ENCODE measurements at regions not wholly inside any gene's neighbourhood (a gene's known extent, or its start where the extent isn't known, plus 50 kb on each side); places are given as distances from the start of the nearest gene placed in this dataset.

DNA sequence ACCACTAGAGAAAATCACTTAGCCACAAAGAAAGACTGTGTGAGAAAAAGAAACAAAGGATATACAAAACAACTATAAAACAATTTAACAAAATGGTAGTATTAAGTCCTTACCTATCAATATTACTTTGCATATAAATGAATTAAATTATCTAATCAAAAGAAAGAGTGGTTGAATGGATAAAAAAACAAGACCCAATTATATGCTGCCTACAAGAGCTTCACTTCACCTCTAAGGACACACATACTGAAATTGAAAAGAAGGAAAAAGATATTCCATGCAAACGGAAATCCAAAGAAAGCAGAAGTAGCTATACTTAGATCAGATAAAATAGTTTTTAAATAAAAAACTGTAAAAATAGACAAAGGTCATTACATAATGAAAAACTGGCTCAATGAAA, 134.9 kb upstream of the CCDC196 start (continued):
- TF ChIP-seq YY1 (IDR thresholded peaks at IDR 0.05; ENCODE audit: low read depth) = no peak
- no peak for TF ChIP-seq FOXM1 (IDR thresholded peaks at IDR 0.05; ENCODE audit: low read depth)

DNA sequence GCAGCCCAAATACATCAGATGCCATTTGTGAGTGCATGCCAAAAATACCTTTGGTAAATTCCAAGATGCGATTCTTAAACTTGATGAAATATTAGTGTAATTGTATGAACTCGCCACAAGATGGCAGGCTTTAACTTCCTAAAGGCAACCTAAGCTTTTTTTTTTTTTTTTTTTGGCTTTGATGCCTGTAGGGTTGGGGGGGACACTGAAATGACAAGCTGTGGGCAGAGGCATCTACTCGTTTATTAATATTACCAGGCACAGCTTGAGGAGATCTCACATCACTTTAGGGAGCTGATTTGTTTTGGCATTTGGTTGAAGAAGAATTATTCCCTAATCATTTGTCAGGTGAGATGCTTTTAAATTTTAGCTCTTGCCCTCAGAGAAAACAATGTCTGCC, 126.7 kb upstream of the CCDC196 start:
- H3K4me3 ChIP-seq (ENCODE audit: low read depth in 2 of 2, low read length in 1 of 2) = no peak overlapping the region; a peak in 1 of 4 replicates
- WGBS (ENCODE audit: low lambda C conversion rate) = 1% methylated on average over 3 of the region's 3 CpGs
- H3K27ac ChIP-seq (ENCODE audit: low read depth in 2 of 2, low read length in 1 of 2) = no peak overlapping the region
- H4K20me1 ChIP-seq (ENCODE audit: insufficient read depth) = no peaks in the 10 kb centered on the region
- ChIA-PET POLR2A (no interaction called here), CTCF (interaction anchor here (0.6 to 4.4 kb wide), 52 partner anchors 9 to 1345 kb away, joined by 3 to 41 read pairs (median 4); no protein-coding TSS in a partner anchor)
- DNase-seq = peak; percentile 45
- no peak for TF ChIP-seq FOXM1 (IDR thresholded peaks at IDR 0.05; ENCODE audit: low read depth)
- peak; percentile 34; the same call in 1 of the 2 replicates for TF ChIP-seq RFX5 (IDR thresholded peaks at IDR 0.05; ENCODE audit: low read length)
- TF ChIP-seq NRF1 (IDR thresholded peaks at IDR 0.05; ENCODE audit: low read depth, low read length) = no peak
- TF ChIP-seq SMC3 (IDR thresholded peaks at IDR 0.05; ENCODE audit: low read depth, low read length) = peak; percentile 68
- TF ChIP-seq RAD21 (IDR thresholded peaks at IDR 0.05; ENCODE audit: low read length) = peak; percentile 89
- TF ChIP-seq, protein P1, sequence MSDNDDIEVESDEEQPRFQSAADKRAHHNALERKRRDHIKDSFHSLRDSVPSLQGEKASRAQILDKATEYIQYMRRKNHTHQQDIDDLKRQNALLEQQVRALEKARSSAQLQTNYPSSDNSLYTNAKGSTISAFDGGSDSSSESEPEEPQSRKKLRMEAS (IDR thresholded peaks at IDR 0.05; ENCODE audit: low read depth) = no peak
- no peak for TF ChIP-seq CHD2 (IDR thresholded peaks at IDR 0.05; ENCODE audit: low read length, partially characterized antibody)
- TF ChIP-seq RXRA (IDR thresholded peaks at IDR 0.05; ENCODE audit: borderline replicate concordance, low read depth) = no peak
- peak; percentile 76 for TF ChIP-seq CTCF (IDR thresholded peaks at IDR 0.05)
- no peaks in the 10 kb centered on the region for H3K9me2 ChIP-seq
- no peaks in the 10 kb centered on the region for H3F3A ChIP-seq (replicated peaks; ENCODE audit: insufficient read depth)
- no peak overlapping the region for H3K4me2 ChIP-seq
- no peaks in the 10 kb centered on the region for H3K27me3 ChIP-seq (ENCODE audit: insufficient read depth)
- peaks cover 0 to 2% of the 10 kb centered on the region in 2 experiments; a peak in 1 of 4 replicates for H3K4me1 ChIP-seq (ENCODE audit: control insufficient read depth in 1 of 2, insufficient read depth in 2 of 2, low read depth in 1 of 2, low read length in 1 of 2)
- H2AFZ ChIP-seq (ENCODE audit: low read depth) = no peak overlapping the region
- H3K36me3 ChIP-seq (replicated peaks in 1 of 2; ENCODE audit: control insufficient read depth in 1 of 2, insufficient read depth in 2 of 2, low read length in 1 of 2) = no peaks in the 10 kb centered on the region
- H3K9ac ChIP-seq = no peak overlapping the region
- H3K9me3 ChIP-seq = no peaks in the 10 kb centered on the region
- H3K79me2 ChIP-seq (ENCODE audit: insufficient read depth) = no peaks in the 10 kb centered on the region

DNA sequence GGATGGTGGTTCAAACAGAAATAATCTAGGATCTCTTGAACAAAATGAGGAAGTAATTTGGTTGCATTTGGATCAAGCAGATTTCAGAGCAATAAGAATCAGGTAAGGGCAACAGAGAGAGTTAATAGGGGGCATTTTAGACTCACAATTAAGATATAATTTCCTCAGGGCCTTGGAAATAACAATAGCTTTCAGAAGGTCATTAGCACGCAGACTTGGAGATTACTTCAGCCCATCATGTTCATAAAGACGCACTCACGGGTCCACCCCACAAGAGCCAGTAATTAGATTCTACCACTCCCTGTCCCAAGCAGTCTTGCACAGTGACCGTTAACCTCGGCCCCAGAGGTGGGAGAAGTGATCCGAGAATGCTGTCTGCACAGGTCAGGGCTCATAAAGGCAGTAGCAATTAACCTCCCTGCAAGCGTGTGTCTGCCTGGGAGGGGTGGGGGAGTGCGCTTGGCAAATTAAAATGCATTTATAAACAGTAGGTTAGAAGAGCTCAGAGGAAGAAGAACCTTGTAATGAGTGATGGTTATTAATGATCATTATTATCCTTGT, 125.7 kb upstream of the CCDC196 start:
- no peaks in the 10 kb centered on the region for H3K9me2 ChIP-seq
- H3F3A ChIP-seq (replicated peaks; ENCODE audit: insufficient read depth) = no peaks in the 10 kb centered on the region
- H3K27me3 ChIP-seq (ENCODE audit: insufficient read depth) = no peaks in the 10 kb centered on the region
- ChIA-PET CTCF (interaction anchor here (0.7 to 4.4 kb wide), 19 partner anchors 10 to 1344 kb away, joined by 3 to 41 read pairs (median 4); no protein-coding TSS in a partner anchor), POLR2A (no interaction called here)
- H3K79me2 ChIP-seq (ENCODE audit: insufficient read depth) = no peaks in the 10 kb centered on the region
- WGBS (ENCODE audit: low lambda C conversion rate) = 68% methylated on average over 8 of the region's 8 CpGs
- no peak overlapping the region for H2AFZ ChIP-seq (ENCODE audit: low read depth)
- TF ChIP-seq GATA2 (CRISPR knock-in tag; IDR thresholded peaks at IDR 0.05) = no peak
- TF ChIP-seq RFX5 (IDR thresholded peaks at IDR 0.05; ENCODE audit: low read length) = no peak
- H3K36me3 ChIP-seq (replicated peaks in 1 of 2; ENCODE audit: control insufficient read depth in 1 of 2, insufficient read depth in 2 of 2, low read length in 1 of 2) = no peaks in the 10 kb centered on the region
- H3K9me3 ChIP-seq = no peaks in the 10 kb centered on the region
- no peak for DNase-seq
- no peaks in the 10 kb centered on the region for H4K20me1 ChIP-seq (ENCODE audit: insufficient read depth)
- peaks cover 0 to 2% of the 10 kb centered on the region in 2 experiments; a peak in 1 of 4 replicates for H3K4me1 ChIP-seq (ENCODE audit: control insufficient read depth in 1 of 2, insufficient read depth in 2 of 2, low read depth in 1 of 2, low read length in 1 of 2)
- no peak overlapping the region for H3K27ac ChIP-seq (ENCODE audit: low read depth in 2 of 2, low read length in 1 of 2)
- no peak overlapping the region for H3K9ac ChIP-seq
- H3K4me3 ChIP-seq (ENCODE audit: low read depth in 2 of 2, low read length in 1 of 2) = no peak overlapping the region
- no peak overlapping the region for H3K4me2 ChIP-seq

Data from SK-N-SH (cell line).